Lower leg skin (tissue), 3 donors: ENCODE measurements at regions not wholly inside any gene's neighbourhood (a gene's known extent, or its start where the extent isn't known, plus 50 kb on each side); places are given as distances from the start of the nearest gene placed in this dataset.

ENCODE experiments used
- CTCF ChIP-seq, 3 donors: fragments of 450-650 bp; IDR thresholded peaks; one replicate each; pipeline ENCODE4 v1.5.1; 2016; ENCODE audit warnings: antibody characterized with exemption in 3 of 3, mild to moderate bottlenecking in 3 of 3, moderate library complexity in 2 of 3
- POLR2A ChIP-seq, 2 donors: fragments of 450-650 bp; IDR thresholded peaks; one replicate each; pipeline ENCODE4 v1.6.1; 2016 to 2017; ENCODE audit warnings: antibody characterized with exemption in 2 of 2, mild to moderate bottlenecking in 1 of 2, moderate library complexity in 1 of 2

- TF ChIP-seq CTCF (IDR thresholded peaks at IDR 0.05) (no peak), POLR2A (IDR thresholded peaks at IDR 0.05) (no peak)
Observed at GRCh38 chr5:171630350-171631065, 155.1 kb upstream of the SMIM23 start.
